PC-9 (cell line): ENCODE measurements at regions not wholly inside any gene's neighbourhood (a gene's known extent, or its start where the extent isn't known, plus 50 kb on each side); places are given as distances from the start of the nearest gene placed in this dataset.

Experiments
- EZH2 ChIP-seq: fragments of 200-600 bp; sonication (generic); IDR thresholded peaks from 2 replicates; pipeline ENCODE4 v1.8.0; 2017; ENCODE audit warnings: antibody characterized with exemption, low read depth
- TF ChIP-seq, protein P1 (sequence below): fragments of 200-600 bp; sonication (generic); conservative IDR thresholded peaks from 2 replicates; pipeline ENCODE4 v1.6.1; 2017; ENCODE audit warnings: mixed run types, antibody characterized with exemption, mild to moderate bottlenecking, moderate library complexity

DNA sequence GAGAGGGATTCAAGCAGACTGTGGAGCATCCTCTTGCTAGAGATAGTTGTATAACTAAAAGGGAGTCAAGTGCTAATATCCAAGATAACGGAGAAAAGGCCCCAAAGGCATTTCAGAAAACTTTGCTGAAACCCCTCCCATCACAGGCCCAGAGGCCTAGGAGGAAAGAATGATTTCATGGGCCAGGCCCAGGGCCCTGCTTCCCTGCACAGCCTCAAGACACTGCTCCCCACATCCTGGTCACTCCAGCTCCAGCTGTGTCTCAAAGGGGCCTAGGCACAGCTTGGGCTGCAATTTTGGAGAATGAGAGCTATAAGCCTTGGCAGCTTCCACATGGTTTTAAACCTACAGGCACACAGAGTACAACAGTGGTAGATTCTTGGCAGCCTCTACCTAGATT lies 85.6 kb downstream of the OR13A1 start:
- TF ChIP-seq, protein P1, sequence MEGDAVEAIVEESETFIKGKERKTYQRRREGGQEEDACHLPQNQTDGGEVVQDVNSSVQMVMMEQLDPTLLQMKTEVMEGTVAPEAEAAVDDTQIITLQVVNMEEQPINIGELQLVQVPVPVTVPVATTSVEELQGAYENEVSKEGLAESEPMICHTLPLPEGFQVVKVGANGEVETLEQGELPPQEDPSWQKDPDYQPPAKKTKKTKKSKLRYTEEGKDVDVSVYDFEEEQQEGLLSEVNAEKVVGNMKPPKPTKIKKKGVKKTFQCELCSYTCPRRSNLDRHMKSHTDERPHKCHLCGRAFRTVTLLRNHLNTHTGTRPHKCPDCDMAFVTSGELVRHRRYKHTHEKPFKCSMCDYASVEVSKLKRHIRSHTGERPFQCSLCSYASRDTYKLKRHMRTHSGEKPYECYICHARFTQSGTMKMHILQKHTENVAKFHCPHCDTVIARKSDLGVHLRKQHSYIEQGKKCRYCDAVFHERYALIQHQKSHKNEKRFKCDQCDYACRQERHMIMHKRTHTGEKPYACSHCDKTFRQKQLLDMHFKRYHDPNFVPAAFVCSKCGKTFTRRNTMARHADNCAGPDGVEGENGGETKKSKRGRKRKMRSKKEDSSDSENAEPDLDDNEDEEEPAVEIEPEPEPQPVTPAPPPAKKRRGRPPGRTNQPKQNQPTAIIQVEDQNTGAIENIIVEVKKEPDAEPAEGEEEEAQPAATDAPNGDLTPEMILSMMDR, result no peak
- TF ChIP-seq EZH2, result no peak
